C4-2B (cell line): ENCODE measurements at regions not wholly inside any gene's neighbourhood (a gene's known extent, or its start where the extent isn't known, plus 50 kb on each side); places are given as distances from the start of the nearest gene placed in this dataset.

Experiments
- CTCF ChIP-seq: fragments of 450-650 bp; conservative IDR thresholded peaks from 2 replicates; pipeline ENCODE4 v1.5.1; 2017; ENCODE audit warnings: mild to moderate bottlenecking
- ZFX ChIP-seq: fragments of 450-650 bp; IDR thresholded peaks from 2 replicates; pipeline ENCODE4 v1.6.1; 2017

GRCh38 chr7:15780271-15780670 is 93.8 kb upstream of the MEOX2 start:
- TF ChIP-seq CTCF (no peak), ZFX (no peak)
